ENCODE measurements at regions not wholly inside any gene's neighbourhood (a gene's known extent, or its start where the extent isn't known, plus 50 kb on each side); places are given as distances from the start of the nearest gene placed in this dataset.
A peak's percentile ranks its signal among the peaks of the same experiment; 100 is the strongest.

DNA sequence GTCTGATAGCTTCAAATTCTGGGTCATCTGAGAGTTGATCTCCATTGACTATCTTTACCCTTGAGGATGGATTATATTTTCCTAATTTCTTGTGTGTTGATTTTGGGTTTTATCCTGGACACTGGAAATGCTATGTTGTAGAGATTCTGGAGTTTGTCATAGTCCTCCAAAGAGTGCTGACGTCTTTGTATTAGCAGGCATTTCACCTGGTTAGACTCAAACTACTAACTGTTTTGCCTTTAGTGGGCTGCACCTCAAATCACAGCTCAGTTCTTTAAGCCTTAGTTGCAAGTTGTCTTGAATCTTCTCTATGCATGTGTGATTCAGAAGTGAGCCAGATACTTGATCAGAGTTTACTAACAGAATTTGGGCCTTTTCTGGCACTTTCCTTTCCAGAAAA is 264.3 kb downstream of the RPS24 start:
- DNase-seq: no peak

DNA sequence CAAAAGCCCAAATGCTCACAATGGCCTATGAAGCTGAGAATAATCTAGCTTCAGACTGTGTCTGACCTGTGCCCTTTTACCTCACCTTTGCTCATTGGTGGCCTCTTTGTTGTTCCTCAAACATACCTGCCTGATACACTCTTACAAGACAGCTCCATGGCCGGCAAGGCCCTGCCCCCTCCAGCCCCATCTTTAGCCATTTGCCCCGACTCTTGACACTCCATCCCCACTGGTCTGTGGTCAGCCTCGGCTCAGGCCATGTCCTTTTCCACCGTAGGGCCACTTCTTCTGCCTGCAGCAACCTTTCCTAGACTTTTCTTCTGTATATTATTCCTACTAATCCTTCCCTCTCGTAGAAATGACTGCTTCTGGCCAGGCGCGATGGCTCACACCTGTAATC is 265.2 kb downstream of the RPS24 start:
- no peak for DNase-seq

DNA sequence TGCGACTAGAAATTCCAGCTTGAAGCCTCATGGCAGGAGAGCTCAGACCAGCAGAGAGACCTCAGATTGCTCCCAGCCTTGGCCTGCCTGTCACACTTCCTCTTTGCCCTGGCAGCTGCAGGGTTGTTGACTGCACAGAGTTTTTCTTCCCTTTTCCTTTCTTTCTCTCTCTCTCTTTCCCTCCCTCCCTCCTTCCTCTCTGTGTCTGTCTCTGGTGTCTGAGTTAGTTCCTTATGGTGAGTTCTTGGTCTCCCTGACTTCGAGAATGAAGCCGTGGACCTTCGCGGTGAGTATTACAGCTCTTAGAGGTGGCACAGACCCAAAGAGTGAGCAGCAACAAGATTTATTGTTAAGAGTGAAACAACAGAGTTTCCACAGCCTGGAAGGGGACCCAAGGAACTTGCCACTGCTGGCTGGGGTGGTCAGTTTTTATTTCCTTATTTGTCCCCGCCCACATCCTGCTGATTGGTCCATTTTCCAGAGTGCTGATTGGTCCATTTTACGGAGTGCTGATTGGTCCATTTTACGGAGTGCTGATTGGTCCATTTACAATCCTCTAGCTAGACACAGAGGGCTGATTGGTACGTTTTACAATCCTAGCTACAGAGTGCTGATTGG is 266.3 kb downstream of the RPS24 start:
- DNase-seq: no peak

DNA sequence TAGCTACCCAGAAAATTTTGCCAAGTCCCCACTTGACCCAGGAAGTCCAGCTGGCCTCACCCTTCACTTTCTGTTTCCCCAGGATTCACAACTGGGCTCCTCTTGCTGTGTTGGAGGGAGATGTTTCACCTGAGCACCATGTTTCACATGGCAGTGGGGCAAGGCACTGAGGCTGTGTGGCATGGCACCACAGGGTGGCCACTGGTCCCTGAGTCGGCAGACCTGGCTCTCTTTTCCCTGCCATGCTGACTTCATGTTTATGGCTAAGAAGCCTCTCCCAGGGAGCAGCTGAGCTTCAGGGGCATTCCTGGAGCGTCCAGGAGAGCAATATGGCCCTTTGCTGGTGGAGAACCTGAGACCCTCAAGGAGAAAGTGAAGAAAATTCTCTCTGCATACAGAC is 266.9 kb downstream of the RPS24 start:
- no peak for DNase-seq

DNA sequence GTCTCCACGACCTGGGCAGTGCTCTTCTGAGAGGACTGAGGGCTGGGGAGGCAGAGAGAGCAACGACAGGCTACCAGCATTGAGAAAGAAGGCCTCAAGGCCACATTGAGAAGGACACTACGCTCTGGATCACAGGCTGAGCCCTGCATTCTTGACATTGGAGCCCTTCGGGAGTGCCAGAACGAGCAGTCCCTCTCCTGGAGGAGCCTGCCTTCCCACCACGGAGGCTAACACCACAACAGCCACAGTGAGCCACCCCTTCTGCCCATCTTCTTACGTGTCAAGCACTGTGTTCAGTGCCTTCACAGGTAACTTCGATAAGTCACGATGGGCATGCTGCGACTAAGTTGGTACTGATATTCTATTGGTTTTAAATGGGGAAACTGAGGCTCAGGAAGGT is 267.8 kb downstream of the RPS24 start:
- DNase-seq: no peak

DNA sequence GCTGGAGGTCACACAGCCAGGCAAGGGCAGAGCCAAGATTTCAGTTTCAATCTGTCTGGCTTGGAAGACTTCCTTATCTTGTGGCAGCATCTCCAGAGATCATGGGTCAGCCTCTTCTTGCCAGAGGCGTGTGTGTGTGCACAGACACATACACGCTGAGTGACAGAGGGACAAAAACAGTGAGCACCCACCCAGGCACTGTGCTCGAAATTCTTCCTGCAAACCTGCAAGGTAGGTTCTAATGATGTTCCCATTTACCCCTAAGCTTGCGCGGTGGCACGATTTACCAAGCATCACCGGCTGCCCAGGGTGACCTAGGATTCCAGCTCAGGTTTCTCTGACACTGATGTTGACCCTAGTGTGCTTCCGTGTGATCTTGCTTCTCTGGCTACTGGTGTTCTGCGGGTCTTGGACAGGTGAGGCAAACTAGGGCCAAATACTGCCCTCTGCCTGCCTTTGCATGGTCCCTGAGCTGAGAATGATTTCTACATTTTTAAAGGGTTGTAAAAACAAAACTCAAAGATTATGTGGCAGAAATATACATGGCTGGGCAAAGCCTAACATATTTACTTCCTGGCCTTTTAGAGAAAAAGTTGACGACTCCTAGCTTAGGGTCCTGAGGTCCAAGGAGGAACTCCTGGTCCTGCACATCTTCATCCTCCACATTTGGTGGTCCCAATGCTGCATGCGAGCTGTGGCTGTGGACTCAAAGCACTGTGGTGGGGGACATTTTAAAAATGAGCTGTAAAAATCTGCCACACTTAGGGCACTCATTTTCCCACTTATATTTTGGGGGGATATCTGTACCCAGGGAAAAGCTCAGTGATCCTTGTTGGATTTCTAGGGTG is 268.5 kb downstream of the RPS24 start:
- DNase-seq: no peak

DNA sequence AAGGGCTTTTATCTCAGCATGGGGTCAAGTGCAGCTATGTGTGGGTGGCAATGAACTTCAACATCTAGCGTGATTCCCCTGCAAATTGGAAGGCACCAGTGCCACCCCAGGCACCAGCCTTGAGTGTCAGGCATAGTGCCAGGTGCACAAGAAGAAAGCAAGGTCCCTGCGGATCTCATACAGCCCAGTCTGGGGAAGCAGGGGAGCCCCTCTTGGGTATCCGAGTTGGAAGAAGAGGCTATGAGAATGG is 269.0 kb downstream of the RPS24 start:
- DNase-seq: no peak

DNA sequence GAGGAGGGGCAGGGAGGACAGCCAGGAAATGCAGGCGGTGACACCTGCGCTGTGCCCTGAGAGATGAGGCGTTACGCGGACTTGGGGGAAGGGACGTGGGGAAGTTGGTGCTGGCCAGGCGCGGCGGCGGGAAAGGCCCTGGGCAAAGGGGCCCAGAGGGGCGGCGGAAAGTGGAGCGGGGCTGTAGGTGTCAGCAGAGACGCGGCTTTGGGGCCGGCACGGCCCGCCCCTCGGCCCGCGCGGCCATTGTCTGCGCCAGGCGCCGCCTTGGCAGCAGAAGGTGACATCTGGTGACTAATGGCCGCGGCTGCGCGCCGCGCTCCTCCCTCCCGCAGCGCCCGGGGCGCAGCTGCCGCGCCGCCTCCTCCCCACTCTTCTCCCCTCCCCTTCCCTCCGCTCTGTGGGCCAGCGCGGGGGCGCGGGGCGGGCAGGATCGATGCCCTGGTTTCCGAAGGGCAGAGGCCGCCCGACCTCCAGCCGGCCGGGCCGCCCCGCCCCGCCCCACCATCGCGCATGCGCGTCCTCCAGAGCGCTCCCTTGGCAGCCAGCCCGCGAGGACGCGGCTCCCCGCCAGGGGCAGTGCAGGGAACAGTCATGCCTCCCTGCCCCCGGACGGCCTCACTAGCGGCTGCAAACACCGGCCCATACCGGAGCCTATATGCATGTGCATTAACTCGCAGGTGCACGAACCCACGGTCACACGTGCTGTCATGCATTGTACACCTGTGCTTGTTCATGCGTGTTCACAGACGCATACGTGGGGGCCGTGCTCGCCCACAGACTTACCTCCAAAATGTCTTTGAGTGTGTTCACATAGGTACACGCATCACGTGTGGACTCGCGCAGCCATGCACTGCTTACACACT is 269.6 kb downstream of the RPS24 start:
- peak; percentile 97 for DNase-seq

DNA sequence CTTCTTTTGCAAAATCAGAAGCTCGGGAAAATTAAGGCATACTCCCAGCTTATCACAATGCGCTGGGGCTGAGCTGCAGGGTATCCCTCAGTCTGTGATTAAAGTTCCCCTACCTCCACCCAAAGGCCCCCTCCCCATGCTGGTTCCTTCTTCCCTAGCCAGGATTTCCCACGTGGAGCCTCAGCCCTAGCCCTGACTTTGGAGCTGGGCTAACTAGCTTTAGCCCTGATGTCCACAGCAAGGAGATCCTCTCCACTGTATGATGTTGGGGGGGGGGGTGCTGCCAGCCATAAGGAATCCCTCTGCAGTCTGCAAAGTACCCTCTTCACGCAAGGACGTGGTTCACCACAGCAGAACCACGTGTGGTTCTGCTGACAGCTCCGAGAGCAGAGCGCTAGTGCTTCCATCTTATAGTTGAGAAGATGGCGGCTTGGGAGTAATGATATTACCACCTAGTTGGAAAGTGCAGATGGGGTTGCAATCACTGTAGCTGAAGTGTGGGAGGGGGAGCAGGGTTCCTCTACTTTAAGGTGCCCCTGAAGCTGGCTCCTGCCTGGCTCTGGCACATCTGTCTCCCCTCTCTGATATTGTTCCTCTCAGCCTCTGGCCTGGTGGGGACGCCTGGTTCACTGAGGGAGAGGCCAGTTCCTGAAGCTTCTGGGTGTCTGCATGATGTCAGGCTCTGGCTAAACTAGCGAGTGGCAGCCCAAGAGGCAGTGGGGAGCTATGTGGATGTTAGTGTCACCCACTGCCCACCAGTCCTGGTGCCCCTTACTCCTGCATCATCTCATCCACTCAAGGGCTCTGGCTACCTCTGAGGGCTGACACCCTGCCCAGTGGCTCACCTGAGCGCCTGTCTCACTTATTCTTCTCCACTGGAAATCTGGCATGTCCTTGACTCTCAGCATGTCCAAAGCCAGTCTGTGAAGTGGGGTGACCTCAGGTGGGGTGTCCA is 270.7 kb downstream of the RPS24 start:
- DNase-seq: no peak

DNA sequence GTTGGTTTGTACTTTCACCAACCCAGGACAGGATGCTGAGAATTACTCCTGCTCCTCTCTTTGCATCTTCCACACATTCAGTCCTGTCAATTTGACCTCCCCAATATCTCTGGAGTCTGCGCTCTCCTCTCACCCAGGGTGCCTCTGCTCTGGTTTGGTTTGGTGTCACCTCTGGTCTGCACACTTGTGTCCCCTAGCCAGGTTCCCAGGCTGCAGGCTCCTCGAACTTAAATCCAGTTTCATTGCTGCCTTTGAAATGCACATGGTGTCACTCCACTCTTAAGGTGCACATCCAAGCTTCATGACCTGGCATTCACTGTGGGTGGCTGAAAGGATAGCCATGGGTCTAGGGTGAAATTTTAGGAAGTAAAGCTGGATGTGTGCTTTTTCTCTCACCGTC is 271.6 kb downstream of the RPS24 start:
- no peak for DNase-seq

DNA sequence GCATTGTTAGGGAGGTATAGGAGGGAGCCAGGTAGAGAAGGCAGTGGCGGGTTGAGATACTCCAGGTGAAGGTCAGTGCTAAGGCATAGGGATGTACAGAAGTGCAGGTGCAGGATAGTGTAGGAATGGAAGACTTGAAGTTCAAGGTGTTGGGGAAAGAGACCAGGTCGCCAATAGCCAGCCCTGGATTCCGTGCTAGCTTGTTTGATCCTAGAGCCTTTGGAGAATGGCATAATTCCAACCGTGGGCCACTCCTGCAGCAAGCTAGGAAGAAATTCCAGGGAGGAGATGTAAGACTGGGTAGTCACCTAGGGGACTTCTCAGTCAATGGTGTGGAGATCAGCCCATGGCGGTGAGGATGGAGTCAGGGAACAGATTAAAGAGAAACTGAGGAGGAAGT is 272.7 kb downstream of the RPS24 start:
- no peak for DNase-seq

DNA sequence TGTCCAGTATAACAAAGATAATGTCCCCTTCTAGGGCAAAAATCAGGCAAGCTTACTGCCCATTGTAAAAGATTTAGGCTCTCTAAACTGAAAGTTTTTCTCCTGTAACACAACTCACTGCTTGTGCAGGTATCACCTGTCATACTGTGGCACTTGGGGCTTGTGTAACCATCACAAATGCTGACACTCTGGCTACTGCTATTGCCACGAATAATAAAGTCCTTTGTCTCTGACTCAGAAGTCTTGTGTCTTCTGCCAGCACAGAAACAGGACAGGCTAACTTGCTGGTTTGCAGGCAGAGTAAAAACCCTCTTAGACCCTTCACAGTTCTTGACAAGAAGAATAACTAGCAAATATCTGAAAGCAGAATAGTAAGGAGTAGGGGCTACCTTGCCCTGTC is 273.9 kb downstream of the RPS24 start:
- no peak for DNase-seq

DNA sequence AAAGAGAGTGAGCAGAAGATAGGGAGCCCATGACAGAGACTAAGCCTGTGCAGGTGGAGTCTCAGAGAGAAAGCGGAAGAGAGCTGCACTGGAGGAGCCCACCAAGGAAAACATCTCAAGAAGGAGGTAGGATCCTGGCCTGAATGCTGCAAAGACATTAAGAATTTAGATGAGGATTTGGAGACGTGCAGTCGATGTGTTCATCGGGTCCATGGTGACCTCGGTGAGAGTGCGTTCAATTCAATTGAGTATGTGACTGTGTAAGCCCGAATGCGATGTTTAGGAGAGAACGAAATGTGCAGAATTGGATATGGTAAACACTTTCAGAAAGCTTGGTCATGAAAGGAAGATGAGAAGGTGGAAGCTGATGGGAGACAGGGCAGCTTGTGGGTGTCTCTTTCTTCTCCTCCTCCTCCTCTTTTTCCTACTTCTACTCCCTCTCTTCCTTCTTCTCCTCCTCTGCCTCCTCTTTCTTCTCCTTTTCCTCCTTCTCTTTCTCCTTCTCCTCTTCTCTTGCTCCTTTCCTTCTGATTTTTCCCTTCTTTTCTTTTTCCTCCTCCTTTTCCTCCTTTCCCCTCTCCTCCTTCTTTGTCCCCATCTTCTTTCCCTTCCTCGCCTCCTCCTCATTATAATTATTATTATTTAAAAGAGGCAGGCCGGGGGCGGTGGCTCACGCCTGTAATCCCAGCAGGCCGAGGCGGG is 276.0 kb downstream of the RPS24 start:
- no peak for DNase-seq

DNA sequence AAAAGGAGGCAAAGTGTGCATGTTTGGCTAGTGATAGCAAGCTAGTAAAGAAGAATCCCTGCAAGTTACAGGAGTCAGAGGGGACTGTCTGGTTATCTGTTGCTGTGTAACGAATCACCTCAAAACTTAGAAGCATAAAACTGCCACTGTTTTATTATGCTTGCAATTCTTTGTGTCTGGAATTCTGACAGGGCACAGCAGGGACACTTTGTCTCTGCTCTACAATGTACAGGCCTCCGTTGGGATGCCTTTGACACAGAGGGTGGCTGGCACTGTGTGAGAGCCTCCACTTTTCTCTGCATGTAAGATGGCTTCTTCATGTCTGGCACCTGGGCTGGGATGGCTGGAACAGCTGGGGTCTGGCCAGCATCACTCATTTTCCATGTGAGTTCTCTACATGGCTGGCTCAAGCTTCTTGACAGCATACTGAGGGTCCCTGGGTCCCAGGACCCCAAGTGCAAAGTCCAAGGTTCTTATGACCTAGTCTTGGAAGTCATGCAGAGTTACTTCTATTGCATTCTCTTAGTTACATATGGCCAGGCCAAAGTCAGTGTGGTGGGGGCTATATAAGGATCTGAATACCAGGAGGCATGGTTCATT is 276.9 kb downstream of the RPS24 start:
- DNase-seq: no peak

DNA sequence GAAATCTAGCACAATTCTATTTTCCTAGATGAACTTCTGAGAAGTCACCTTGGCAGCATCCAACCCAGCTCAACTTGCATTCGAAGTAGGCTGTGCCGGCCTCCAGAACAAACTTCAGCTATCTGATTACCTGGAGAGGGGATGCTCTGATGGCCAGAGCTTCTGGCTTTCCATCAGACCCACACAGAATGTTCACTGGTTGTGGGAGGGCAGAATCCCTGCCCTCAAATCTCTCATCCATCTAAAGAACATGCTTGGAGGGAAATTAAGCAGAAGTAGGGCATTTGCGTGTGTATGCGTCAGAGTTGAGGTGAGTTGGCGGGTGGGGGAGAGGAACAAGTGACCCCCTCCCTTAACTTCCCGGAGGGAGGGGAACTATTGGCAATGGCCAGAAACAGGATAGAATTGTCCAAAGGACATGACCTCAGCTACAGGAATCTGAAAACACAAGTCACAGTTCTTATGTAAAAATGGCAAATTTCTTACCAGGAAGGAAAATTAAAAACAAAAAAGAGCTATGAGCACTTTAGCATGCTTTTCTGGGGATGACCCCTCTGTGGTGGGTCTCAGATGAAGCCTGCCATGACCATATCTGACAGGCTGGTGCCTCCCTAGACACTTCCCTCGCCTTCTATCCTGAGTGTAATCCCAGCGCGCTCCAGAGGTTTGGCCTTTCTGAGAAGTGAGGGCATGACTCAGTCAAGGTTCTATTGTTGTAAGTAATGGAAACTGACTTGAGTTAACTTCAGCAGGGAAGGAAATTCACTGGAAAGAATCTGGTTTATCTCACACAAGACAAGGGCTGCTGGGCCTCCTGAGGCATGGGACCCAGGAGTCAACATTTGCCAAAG is 278.8 kb downstream of the RPS24 start:
- DNase-seq: no peak

DNA sequence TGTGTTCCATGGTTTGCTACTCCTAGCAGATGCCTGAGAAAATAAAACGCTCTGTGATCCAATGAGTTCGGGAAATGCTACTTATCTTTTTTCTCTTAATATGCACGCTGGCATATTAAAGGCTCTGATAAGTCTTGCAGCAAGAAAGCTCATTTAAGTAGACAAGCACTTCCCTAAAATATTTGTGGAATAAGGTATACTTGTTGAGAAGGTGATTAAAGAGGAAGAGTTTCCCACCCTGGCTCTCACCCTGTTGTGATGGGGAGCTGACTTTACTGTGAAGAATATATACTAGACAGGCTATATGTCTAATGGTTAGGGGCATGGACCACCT is 279.4 kb downstream of the RPS24 start:
- no peak for DNase-seq

DNA sequence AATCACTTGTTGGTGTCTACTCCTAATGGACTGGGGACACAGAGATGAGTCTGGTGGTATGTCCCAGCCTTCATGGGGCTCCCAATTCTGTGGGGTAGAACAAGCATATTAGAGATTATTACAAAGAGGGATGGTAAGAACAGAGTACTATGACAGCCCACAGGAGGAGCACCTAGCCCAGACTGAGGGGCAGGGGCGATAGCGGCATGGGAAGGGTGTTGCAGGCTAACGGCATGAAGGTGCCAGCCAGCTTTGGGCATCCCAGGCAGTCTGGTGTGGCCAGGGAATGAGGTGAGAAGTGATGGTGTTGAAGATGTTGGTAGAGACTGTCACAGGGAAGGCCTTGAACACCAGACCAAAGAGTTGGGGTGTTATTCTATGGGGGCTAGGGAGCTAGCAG is 280.0 kb downstream of the RPS24 start:
- DNase-seq: no peak

DNA sequence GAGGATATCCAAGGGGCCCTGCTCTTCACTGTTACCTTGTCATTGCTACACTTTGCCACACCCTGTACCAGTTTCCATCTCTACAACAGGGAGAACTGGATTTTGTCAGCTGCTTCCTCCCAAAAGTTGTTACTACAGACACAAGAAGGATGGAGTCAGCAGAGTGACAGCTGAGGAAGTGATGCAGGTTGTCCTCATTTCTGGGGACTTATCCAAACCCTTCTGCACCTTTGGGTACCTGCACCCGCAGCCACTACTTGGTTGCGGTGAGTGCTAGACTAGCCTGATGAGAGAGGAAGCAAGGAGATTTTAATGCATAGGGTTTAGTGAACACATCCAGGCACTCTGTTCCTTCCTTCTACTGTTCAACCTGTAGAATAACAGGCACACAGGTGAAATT is 281.0 kb downstream of the RPS24 start:
- DNase-seq: no peak

DNA sequence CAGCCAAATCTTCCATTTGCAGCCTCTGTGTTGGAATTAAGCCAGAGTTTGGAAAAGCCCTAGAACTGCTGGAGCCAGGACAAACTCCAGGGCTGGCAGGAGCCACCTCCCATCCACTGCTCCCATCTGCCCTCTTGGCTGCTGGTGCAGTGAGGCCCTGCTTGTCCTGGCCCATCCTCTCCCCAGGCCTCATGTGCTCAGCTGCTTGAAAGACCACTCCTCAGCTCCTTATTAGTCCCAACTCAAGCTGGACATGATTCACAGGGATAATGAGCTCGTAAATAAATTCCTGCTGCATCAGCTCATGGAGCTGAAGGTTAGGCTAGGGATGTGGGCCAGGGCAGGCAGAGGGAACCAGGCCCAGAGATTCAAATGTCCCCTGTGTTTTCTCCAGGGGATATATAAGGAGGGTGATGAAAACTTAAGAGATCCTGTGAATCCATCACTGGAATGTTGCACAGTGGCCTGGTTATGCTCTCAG is 282.8 kb downstream of the RPS24 start:
- peak in 1 of 2 donors; percentile 37 for DNase-seq

DNA sequence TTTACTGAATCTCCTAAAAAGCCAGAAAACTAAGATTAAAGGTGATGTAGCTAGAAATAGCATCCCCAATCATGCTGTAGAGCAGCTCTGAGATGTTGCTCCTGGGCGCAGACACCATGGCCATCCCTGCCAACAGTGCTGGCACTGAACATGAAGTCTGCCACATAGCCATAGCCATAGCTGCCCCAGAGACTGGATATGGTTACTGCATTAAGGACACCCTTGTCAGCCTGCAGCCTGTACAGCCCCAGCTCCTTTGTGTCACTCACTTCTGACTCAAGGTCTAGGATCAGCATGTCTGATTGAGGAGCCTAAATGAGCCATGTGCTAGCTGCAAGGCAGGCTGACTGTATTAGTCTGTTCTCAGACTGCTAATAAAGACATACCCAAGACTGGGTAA is 284.6 kb downstream of the RPS24 start:
- DNase-seq: no peak

All from right lung (tissue), 2 donors.